Activated CD8-positive, alpha-beta memory T cell treated with anti-CD3 and anti-CD28 coated beads for 48 hours (primary cell): ENCODE measurements at regions not wholly inside any gene's neighbourhood (a gene's known extent, or its start where the extent isn't known, plus 50 kb on each side); places are given as distances from the start of the nearest gene placed in this dataset.

Source experiments
- DNase-seq, 3 experiments: peaks; one replicate each; pipeline ENCODE4 v3.0.0-alpha.2; 2020; ENCODE audit warnings: low read depth in 2 of 3, low spot score in 2 of 3

- DNase-seq: no peak
Observed at GRCh38 chr21:41653954-41654491, 112.8 kb downstream of the RIPK4 start.

- DNase-seq: no peak
Observed at GRCh38 chr21:41653243-41653953, 113.5 kb downstream of the RIPK4 start.

GRCh38 chr21:41651830-41652229, 115.0 kb downstream of the RIPK4 start:
- DNase-seq: no peak

GRCh38 chr21:41651406-41651805, 115.4 kb downstream of the RIPK4 start:
- no peak for DNase-seq

GRCh38 chr21:41650526-41651145, 116.2 kb downstream of the RIPK4 start:
- DNase-seq: no peak

GRCh38 chr21:41648591-41649031, 118.2 kb downstream of the RIPK4 start:
- DNase-seq: no peak

GRCh38 chr21:41647806-41648561, 118.9 kb downstream of the RIPK4 start:
- no peak for DNase-seq

GRCh38 chr21:41643246-41643966, 123.4 kb downstream of the RIPK4 start:
- DNase-seq: no peak

- no peak for DNase-seq
Observed at GRCh38 chr21:41641821-41642701, 124.8 kb downstream of the RIPK4 start.

GRCh38 chr21:41641510-41641815, 125.4 kb downstream of the RIPK4 start:
- no peak for DNase-seq

GRCh38 chr21:41640748-41641509, 125.9 kb downstream of the RIPK4 start:
- no peak for DNase-seq

- DNase-seq: no peak
Observed at GRCh38 chr21:41639766-41640165, 127.1 kb downstream of the RIPK4 start.

GRCh38 chr21:41639336-41639735, 127.5 kb downstream of the RIPK4 start:
- DNase-seq: no peak

GRCh38 chr21:41638201-41638790, 128.6 kb downstream of the RIPK4 start:
- DNase-seq: no peak

GRCh38 chr21:41636636-41637630, 129.0 kb upstream of the TMPRSS2 start:
- DNase-seq: no peak

GRCh38 chr21:41635874-41636273, 127.9 kb upstream of the TMPRSS2 start:
- DNase-seq: no peak

GRCh38 chr21:41634858-41635257, 126.9 kb upstream of the TMPRSS2 start:
- no peak for DNase-seq

- no peak for DNase-seq
Observed at GRCh38 chr21:41634211-41634694, 126.3 kb upstream of the TMPRSS2 start.
